NCI-H2227 treated with DMSO at 0.1 percent for 48 hours (cell line): ENCODE measurements at regions not wholly inside any gene's neighbourhood (a gene's known extent, or its start where the extent isn't known, plus 50 kb on each side); places are given as distances from the start of the nearest gene placed in this dataset.

Source experiments
- DNase-seq: peaks from one replicate; lab custom pipeline; 2025; lab: John Stamatoyannopoulos, UW

DNA sequence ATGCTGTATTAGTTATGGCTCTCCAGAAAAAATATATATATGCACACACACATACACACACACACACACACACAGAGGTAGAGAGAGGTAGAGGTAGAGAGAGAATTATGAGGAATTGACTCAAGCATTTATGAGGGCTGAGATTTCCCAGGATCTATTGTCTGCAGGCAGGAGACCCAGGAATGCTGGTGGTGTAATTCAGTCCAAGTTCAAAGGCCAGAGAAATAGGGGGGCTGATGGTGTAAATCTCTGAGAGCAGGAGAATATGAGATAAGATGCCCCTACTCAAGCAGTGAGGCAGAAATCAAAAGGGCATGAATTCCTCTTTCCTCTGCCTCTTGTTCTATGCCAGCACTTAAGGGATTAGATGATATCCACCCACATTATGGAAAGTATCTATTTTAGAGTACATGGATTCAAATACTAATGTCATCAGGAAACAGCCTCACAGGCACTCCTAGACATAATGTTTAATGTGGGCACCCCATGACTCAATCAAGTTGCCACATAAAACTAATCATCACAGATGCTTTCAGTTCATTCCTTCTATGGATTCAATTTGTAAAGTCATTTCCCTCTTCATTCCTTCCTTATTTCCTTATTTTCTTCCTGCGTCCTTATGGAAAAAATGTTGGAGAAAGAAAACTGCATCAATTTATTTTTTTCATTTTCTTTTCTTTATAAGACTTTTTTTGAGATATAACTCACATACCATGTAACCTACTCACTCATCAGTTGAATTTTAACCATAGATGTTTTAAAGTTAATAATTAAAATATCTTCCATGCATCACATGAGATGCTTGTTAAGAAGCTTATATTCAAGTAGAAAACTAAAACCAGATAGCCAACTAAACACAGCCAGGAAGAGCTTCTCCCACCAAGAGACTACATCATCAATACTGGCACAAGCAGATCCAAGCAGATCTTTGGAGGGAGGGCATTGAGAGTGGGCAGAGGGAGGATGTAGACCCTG is 406.2 kb downstream of the MBD2 start:
- no peak for DNase-seq

DNA sequence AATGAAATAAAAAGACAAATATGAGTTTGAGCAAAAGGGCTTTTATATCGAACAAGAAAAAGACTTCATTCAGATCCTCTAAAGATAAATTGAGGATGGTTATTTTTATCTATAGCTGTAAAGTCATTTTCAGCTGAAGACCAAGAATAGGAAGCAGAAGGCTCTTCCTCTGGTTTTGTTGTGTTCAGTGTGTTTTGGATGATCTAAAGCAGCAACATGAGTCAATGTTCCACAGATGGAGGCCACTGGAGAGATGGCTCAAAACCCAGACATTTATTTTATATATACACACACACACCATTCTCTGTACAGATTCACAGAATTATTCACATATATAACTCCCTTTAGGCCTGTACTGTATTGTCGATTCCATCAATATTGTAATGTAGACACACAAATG is 424.3 kb downstream of the MBD2 start:
- DNase-seq: no peak

- DNase-seq: no peak
Measured at GRCh38 chr18:53799134-53799533, 425.3 kb downstream of the MBD2 start.

DNA sequence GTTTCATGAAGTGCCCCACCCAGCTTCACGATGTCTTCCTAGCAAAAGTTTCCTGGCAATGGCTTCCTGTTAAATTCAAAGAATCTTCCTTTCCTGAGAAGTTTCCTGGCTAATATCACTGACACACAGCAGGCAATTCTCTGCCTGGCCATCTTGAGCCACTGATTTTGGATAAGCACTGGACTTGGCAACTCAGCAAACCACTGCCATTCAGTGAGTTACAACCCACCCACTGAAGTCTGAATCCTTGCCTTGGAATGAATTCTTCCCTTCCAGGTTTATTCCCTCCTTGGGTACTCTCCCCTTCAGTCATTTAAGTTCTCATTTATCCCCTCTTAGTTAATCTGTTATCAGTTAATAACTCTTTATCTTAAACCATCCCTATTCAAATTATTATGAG is 426.0 kb downstream of the MBD2 start:
- no peak for DNase-seq

GRCh38 chr18:53797998-53798495 is 426.4 kb downstream of the MBD2 start:
- DNase-seq: no peak

DNA sequence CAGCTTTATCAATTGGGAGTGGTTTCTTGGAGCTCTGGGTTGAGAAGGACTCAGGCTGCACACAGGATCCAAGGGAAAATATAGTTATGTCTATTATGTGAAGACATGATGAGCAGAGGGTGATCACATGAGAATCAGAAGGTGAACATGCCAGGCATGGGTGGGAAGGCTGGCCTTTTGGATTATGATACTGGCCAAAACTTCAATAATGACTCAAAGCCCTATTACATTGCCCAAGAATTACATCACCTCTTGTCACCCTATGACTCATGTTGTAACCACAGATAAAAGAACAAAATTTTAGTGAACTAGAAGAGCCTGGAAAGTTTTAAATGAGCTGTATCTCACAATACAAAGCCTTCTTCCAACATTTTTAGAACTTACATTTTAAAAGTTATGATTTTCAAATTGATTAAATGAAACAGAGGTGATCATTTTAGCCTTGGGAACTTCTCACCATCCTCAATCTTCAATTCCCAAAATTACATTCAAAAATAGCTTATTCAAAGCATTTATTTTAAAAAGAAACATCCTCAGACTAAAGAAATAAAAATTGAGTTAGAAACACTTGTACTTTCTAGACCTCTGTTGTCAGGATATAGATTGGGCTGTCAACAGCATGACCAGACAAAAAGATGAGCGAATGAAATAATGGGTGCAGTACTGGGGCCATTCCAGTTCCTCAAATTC is 428.3 kb downstream of the MBD2 start:
- DNase-seq: no peak

DNA sequence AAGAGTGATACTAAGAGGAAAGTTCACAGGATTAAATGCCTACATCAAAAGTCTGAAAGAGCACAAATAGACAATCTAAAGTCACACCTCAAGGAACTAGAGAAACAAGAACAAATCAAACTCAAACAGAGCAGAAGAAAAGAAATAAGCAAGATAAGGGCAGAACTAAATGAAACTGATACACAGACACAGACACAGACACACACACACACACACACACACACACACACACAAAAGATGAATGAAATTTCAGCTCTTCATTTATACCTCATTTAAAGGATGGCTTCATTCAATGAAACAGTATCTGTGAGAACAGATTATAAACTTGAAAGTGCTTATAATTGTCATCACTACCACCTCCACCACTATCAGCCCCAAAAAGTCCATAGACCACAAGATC is 428.9 kb downstream of the MBD2 start:
- DNase-seq: no peak

GRCh38 chr18:53795061-53795460 is 429.4 kb downstream of the MBD2 start:
- DNase-seq: no peak

- DNase-seq: no peak
Measured at GRCh38 chr18:53792762-53793161, 431.7 kb downstream of the MBD2 start.

GRCh38 chr18:53790786-53791185 is 433.7 kb downstream of the MBD2 start:
- no peak for DNase-seq

GRCh38 chr18:53789376-53790247 is 434.9 kb downstream of the MBD2 start:
- DNase-seq: no peak

GRCh38 chr18:53785811-53786210 is 438.7 kb downstream of the MBD2 start:
- no peak for DNase-seq

- no peak for DNase-seq
Measured at GRCh38 chr18:53784253-53784652, 440.2 kb downstream of the MBD2 start.

DNA sequence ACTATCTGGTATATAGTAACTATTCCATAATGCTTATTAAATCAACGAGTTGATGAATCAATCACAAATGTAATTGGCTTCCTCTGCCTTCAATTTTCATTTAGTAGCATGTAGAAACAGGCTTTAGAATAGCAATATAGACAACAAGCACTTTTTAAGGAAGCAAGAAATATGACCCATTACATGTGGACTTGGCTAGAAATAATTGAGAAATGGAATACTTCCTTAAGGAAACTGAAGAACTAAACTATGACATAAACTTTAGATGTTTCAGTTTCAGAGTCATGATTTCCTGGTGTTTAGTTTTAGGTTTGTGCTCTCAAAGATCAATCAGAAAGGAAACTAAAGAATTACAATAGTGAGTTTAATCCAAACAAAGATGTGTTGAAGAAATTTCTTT is 443.8 kb downstream of the MBD2 start:
- DNase-seq: no peak

GRCh38 chr18:53772293-53772692 is 452.2 kb downstream of the MBD2 start:
- DNase-seq: no peak

- DNase-seq: no peak
Measured at GRCh38 chr18:53771664-53772063, 452.8 kb downstream of the MBD2 start.

DNA sequence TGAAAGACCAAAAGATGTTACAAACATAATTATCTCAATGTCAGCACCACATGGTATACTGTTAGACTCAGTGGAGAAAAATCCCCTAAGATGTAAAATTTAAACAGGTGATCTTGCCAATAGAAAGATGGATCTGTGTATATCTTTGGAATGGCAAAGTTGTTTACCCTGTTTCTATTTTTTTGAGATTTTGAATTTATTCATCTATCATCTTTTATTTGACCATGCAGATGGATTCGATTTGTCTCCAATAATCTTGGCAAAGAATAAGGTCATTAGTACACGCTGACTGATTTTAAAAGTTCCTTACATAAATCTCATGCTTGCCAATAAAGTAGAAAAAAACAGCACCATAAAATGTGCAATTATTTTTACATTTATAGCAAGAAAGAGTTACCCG is 459.3 kb downstream of the MBD2 start:
- DNase-seq: no peak

- DNase-seq: no peak
Measured at GRCh38 chr18:53764086-53764485, 460.4 kb downstream of the MBD2 start.

DNA sequence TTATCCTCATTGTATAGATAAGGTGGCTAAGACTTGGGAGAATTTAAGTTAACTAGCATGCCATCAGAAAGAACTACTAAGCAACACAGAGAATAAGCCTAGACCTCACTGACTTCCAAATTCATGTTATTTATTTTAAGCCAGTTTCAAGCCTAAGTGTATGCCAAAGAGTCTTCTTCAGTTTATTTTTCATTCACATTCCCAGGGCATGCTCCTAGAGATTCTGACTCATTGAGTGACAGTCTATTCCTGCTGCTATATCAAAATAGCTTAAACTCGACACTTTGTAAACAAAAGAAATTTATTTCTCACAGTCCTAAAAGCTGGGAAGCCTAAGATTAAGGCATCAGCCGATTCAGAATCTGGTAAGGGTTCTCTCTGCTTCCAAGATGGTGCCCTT is 467.1 kb downstream of the MBD2 start:
- no peak for DNase-seq

GRCh38 chr18:53756610-53756972 is 467.9 kb downstream of the MBD2 start:
- no peak for DNase-seq

DNA sequence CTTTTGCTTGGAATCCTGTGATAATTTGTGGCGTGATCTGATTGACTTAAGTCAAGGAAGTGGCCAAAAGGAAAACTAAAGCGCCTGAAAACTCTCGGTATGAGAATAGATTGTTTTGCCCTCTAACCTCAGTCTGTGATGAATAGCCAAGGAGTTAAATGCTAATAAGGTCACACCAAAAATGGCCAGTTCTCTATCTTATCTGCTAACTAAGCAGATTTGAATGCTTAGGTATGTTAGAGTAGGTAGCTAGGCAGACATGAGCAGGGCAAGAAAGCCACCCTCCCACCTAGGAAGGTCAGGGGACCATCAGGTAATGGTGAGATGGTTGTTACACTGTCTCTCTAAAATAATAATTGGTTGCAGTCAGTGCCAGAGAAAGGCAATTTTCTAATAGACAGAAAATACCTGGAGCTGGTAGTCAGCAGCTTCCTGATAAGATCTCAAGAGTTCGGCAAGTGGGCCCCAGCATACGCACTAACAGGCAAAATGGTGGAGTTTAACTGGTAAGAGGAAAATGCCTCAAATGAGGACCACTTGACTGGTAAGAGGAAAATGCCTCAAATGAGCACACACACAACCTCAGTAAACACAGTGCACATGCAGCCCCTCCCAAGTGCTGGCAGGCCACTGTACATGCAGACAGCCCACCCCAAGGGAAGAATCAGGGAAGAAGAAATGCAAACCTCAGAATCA is 468.4 kb downstream of the MBD2 start:
- no peak for DNase-seq

GRCh38 chr18:53754154-53754553 is 470.3 kb downstream of the MBD2 start:
- DNase-seq: no peak
